WERI-Rb-1 (cell line): ENCODE measurements at regions not wholly inside any gene's neighbourhood (a gene's known extent, or its start where the extent isn't known, plus 50 kb on each side); places are given as distances from the start of the nearest gene placed in this dataset.

Experiments used
- DNase-seq: peaks from one replicate; pipeline ENCODE4 v3.0.0-alpha.2; 2020
- H3K27ac ChIP-seq: fragments of 250-450 bp; sonication (Bioruptor Pico); 2 replicates; pipeline ENCODE4 v1.5.1; 2020; ENCODE audit warnings: mild to moderate bottlenecking, moderate library complexity
- H3K27me3 ChIP-seq: fragments of 250-450 bp; sonication (Bioruptor Pico); 2 replicates; pipeline ENCODE4 v1.5.1; 2021; ENCODE audit warnings: mild to moderate bottlenecking, low read depth, moderate library complexity; ENCODE audit not compliant: insufficient read depth, severe bottlenecking
- H3K36me3 ChIP-seq: fragments of 250-450 bp; sonication (Bioruptor Pico); 2 replicates; pipeline ENCODE4 v1.5.1; 2020; ENCODE audit warnings: mild to moderate bottlenecking, moderate library complexity
- H3K4me3 ChIP-seq: 2 replicates; pipeline ENCODE4 v1.5.1; 2011; ENCODE audit warnings: low read depth, mild to moderate bottlenecking, control low read depth, low read length
- H3K9me3 ChIP-seq: fragments of 250-450 bp; sonication (Bioruptor Pico); 2 replicates; pipeline ENCODE4 v1.5.1; 2021; ENCODE audit warnings: mild to moderate bottlenecking, moderate library complexity; ENCODE audit not compliant: severe bottlenecking
- TF ChIP-seq, protein P1 (sequence below): IDR thresholded peaks from 2 replicates; pipeline ENCODE4 v1.5.1; 2011; ENCODE audit warnings: low read depth, mild to moderate bottlenecking, control low read depth, inconsistent platforms, low read length

DNA sequence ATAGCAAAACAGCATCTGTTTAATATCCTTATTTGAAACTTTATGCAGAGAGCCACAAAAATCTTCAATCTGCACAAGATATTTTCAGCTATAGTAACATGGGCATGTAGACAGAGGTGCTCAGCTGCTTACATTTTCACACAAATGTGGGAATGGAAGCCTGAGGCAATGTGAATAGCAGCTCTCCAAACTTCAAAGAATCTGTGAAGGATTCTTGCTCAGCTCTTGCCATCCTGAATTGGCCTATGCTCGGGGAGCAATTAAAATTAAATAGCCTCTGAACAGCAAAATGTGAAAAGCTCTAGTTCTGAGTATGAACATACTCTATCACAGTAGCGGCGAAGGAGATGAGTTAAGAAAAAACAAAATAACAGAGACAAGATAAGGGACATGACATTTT, 1523.8 kb downstream of the PCDH7 start:
- TF ChIP-seq, protein P1, sequence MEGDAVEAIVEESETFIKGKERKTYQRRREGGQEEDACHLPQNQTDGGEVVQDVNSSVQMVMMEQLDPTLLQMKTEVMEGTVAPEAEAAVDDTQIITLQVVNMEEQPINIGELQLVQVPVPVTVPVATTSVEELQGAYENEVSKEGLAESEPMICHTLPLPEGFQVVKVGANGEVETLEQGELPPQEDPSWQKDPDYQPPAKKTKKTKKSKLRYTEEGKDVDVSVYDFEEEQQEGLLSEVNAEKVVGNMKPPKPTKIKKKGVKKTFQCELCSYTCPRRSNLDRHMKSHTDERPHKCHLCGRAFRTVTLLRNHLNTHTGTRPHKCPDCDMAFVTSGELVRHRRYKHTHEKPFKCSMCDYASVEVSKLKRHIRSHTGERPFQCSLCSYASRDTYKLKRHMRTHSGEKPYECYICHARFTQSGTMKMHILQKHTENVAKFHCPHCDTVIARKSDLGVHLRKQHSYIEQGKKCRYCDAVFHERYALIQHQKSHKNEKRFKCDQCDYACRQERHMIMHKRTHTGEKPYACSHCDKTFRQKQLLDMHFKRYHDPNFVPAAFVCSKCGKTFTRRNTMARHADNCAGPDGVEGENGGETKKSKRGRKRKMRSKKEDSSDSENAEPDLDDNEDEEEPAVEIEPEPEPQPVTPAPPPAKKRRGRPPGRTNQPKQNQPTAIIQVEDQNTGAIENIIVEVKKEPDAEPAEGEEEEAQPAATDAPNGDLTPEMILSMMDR = no peak

DNA sequence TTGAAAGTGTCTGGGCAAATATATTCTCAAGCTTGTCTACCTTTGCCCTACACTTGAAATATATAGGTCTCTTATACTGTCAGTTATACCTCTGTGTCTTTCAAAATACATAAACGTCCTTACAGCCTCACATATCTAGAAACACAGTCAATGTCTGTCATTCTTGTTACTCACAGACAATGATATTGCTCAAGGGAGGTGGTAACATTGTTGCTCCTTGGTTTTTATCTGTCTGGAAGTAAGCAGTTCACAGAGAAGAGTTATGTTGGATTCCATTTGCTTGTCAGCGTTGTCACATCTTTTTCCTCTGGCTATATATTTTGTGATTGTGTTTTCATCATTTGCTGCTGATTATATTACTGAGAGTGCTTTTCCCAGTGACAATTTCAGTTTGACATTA, 1528.9 kb downstream of the PCDH7 start:
- no peak overlapping the region for H3K4me3 ChIP-seq
- no peaks in the 10 kb centered on the region for H3K36me3 ChIP-seq

More for the DNA sequence above, 1523.8 kb downstream of the PCDH7 start:
- Histone ChIP-seq H3K9me3 (no peaks in the 10 kb centered on the region), H3K4me3 (no peak overlapping the region), H3K27me3 (no peaks in the 10 kb centered on the region), H3K27ac (no peak overlapping the region), H3K36me3 (no peaks in the 10 kb centered on the region)
- no peak for DNase-seq

DNA sequence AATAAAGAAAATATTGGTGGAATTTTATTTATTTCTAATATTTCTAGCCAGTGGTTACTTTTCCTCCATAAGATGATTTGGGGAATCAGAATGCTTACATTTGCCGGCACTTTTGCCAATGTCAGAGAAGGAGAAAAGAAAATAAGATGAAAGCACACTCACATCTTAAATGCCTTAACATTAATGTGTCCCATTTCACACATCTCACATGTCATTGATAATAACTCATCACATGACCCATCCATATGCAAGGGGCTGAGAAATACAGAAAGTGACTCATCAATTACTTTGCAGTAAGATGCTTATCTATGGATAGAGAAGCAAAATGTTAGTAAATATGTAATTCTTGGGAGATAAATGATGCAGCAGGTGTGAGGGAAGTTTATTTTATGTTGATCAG, 1531.0 kb downstream of the PCDH7 start:
- H3K4me3 ChIP-seq = no peak overlapping the region
- no peak overlapping the region for H3K27ac ChIP-seq
- no peak for DNase-seq
- H3K36me3 ChIP-seq = no peaks in the 10 kb centered on the region
- TF ChIP-seq, protein P1 = no peak
- H3K27me3 ChIP-seq = no peaks in the 10 kb centered on the region
- no peaks in the 10 kb centered on the region for H3K9me3 ChIP-seq

More for the DNA sequence above, 1528.9 kb downstream of the PCDH7 start:
- no peak overlapping the region for H3K27ac ChIP-seq
- no peaks in the 10 kb centered on the region for H3K9me3 ChIP-seq
- TF ChIP-seq, protein P1 = no peak
- no peaks in the 10 kb centered on the region for H3K27me3 ChIP-seq
- DNase-seq = no peak

DNA sequence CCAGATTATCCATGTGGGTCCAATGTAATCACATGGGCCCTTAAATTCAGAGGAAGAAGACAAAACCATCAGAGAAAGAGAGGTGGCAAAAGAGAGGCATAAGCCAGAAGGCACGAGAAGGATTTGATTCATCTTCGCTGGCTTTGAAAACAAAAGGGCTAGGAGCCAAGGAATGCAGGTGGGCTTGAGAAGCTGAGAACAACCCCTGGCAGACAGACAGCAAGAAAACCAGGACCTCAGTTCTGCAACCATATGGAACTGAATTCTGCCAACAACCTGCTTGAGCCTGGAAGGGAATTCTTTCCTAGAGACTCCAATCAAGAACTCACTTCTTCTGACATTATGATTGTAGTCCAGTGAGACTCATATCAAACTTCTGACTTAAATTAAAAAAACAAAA, 1531.8 kb downstream of the PCDH7 start:
- H3K27me3 ChIP-seq = no peaks in the 10 kb centered on the region
- TF ChIP-seq, protein P1 = no peak
- H3K4me3 ChIP-seq = no peak overlapping the region
- H3K36me3 ChIP-seq = no peaks in the 10 kb centered on the region
- no peaks in the 10 kb centered on the region for H3K9me3 ChIP-seq
- H3K27ac ChIP-seq = no peak overlapping the region
- no peak for DNase-seq

DNA sequence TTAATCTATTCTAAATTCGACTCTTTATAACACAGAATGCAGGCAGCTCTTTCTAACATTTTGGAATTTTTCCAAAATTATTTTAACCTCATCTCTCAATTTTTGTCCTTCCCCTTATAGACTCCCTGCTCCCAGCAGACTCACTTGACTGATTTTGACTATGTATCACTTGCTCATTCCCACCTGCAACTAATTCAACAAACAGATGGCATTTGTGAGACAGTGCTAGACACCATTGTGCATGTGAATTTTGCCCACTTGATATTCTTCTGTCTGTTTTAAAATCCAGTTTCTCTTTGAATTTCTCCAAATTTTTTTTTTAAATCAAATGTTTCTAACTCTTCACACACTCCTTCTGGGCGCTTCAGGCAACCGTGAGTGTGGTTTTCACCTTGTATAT, 1534.0 kb downstream of the PCDH7 start:
- DNase-seq = no peak
- no peak overlapping the region for H3K27ac ChIP-seq

DNA sequence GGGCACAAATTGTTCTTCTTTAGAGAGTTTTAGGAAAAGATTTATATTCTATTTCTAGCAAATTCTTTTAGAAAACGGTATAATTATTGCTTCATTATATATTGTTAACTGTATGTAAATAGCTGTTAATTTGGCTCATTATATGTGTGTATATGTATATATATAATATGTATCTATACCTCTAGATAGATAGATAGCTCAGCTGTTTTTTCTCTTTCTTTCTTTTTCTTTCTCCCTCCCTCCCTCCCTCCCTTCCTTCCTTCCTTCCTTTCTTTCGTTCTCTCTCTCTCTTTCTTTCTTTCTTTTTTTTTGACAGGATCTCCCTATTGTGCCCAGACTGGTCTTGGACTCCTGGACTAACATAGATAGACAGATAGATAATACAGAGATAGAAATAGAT, 1538.8 kb downstream of the PCDH7 start:
- DNase-seq = no peak
- no peak overlapping the region for H3K4me3 ChIP-seq
- TF ChIP-seq, protein P1 = no peak
- H3K27ac ChIP-seq = no peak overlapping the region
- H3K9me3 ChIP-seq = no peaks in the 10 kb centered on the region
- H3K36me3 ChIP-seq = no peaks in the 10 kb centered on the region
- H3K27me3 ChIP-seq = no peaks in the 10 kb centered on the region

More for the DNA sequence above, 1534.0 kb downstream of the PCDH7 start:
- Histone ChIP-seq H3K36me3 (no peaks in the 10 kb centered on the region), H3K4me3 (no peak overlapping the region), H3K9me3 (no peaks in the 10 kb centered on the region), H3K27me3 (no peaks in the 10 kb centered on the region)
- TF ChIP-seq, protein P1 = no peak
